Astrocyte of the spinal cord (primary cell): ENCODE measurements at regions not wholly inside any gene's neighbourhood (a gene's known extent, or its start where the extent isn't known, plus 50 kb on each side); places are given as distances from the start of the nearest gene placed in this dataset.

ENCODE experiments used
- DNase-seq: peaks from one replicate; pipeline ENCODE4 v3.0.0; 2011; ENCODE audit warnings: low read depth, low spot score
- H3K4me3 ChIP-seq: 2 replicates; pipeline ENCODE4 v1.5.1; 2011; ENCODE audit warnings: low read depth, mild to moderate bottlenecking, low read length, moderate library complexity
- in situ Hi-C: cut with HindIII; loops from 2 replicates; pipeline ENCODE4 v1.10.0; 2017; ENCODE audit warnings: low sequenced_read_pairs
- TF ChIP-seq, protein P1 (sequence below): IDR thresholded peaks from 2 replicates; pipeline ENCODE4 v1.5.1; 2012; ENCODE audit warnings: low read depth, mild to moderate bottlenecking, low read length, inconsistent platforms

DNA sequence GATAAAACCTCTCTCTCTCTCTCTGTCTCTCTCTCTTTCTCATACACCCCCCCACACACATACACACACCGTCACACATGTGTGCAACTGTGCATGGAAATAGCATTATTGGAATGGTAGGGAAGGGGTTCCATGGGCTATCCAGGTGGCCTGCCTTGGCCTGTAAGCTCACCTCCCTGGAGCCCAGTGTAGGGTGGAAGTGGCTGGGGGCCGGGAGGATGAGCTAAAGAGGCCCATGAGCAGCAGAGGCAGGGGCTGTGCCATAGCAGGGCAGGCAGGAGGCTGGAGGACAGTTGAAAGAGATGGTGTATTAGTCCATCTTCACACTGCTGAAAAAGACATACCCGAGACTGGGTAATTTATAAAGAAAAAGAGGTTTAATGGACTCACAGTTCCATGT, 74.2 kb downstream of the CYTL1 start:
- in situ Hi-C loops, result no loop called here
- TF ChIP-seq, protein P1, sequence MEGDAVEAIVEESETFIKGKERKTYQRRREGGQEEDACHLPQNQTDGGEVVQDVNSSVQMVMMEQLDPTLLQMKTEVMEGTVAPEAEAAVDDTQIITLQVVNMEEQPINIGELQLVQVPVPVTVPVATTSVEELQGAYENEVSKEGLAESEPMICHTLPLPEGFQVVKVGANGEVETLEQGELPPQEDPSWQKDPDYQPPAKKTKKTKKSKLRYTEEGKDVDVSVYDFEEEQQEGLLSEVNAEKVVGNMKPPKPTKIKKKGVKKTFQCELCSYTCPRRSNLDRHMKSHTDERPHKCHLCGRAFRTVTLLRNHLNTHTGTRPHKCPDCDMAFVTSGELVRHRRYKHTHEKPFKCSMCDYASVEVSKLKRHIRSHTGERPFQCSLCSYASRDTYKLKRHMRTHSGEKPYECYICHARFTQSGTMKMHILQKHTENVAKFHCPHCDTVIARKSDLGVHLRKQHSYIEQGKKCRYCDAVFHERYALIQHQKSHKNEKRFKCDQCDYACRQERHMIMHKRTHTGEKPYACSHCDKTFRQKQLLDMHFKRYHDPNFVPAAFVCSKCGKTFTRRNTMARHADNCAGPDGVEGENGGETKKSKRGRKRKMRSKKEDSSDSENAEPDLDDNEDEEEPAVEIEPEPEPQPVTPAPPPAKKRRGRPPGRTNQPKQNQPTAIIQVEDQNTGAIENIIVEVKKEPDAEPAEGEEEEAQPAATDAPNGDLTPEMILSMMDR, result no peak
- H3K4me3 ChIP-seq, result no peak overlapping the region
- DNase-seq, result no peak

DNA sequence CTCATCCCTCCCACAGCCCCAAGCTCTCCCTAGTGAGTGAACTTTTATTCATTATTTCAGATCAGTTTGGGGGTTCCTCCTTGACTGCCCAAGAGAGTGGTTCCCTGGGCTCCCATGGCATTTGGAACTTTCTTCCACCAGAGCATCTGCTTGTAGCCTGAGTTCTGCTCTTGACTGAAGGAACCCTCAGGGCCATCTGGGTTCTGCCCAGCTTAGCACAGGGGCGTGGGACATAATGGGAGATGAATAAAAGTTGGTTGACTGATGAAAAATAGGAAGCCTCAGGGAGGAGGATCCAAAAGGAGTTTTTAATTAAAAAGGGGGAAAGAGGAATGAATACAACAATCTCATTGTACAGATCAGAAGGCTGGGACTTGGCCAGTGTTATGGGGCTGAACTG, 73.4 kb downstream of the CYTL1 start:
- DNase-seq, result no peak
- in situ Hi-C loops, result no loop called here
- TF ChIP-seq, protein P1, result no peak
- H3K4me3 ChIP-seq, result no peak overlapping the region

DNA sequence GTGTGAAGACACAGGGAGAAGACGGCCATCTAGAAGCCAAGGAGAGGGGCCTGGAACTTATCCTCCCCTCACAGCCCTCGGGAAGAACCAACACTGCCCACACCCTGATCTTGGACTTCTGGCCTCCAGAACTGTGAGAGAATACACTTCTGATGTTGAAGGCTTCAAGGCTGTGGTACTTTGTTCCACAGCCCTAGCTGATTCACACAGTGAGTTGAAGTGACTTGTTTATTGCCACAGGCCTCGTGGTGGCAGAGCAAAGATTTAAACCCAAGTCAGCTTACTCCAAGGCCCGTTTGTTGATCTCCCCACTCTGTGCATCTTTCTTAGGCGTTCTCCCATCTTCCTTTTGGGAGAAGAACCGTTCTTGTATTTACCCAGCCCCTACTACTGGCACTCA, 72.8 kb downstream of the CYTL1 start:
- TF ChIP-seq, protein P1, result no peak
- no peak overlapping the region for H3K4me3 ChIP-seq
- in situ Hi-C loops, result no loop called here
- no peak for DNase-seq

DNA sequence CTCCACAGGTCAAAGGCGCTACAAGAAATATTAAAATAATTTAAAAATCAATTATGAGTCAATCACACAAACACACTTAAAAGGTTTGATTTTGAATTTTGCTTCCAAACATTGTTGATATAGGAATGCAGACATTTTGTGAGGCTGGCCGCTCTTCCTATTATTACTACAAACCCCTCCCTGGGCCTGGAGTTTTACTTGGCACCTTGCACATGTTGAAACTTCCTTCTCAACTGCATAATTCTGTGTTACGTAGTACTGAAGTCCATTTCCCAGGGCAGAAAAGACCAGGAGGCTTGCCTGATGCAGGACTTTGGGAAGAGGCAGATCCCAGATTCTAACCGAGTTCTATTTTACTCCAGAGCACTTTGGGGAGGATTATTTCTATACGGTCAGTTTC, 71.5 kb downstream of the CYTL1 start:
- in situ Hi-C loops, result no loop called here
- no peak for DNase-seq
- TF ChIP-seq, protein P1, result no peak
- H3K4me3 ChIP-seq, result no peak overlapping the region

DNA sequence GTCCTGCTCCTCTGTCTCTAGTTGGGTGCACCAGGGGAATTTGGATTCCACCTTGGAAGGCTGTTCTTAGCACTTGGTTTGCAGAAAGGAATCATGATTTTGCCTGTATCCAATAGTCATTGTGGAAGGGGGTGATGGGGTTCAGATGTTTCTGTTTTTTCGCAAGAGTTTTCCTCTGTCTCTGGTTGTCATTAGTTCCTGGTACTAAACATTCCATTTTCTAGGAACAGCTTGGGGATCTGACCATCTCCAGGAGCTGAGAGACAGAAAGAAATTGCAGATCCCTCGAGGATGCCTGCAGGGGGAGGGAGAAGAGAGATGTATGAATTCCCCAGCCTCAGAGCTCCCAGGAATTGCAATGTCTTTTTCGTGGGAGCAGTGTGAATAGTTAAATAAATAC, 70.9 kb downstream of the CYTL1 start:
- TF ChIP-seq, protein P1, result no peak
- H3K4me3 ChIP-seq, result no peak overlapping the region
- in situ Hi-C loops, result no loop called here
- no peak for DNase-seq

DNA sequence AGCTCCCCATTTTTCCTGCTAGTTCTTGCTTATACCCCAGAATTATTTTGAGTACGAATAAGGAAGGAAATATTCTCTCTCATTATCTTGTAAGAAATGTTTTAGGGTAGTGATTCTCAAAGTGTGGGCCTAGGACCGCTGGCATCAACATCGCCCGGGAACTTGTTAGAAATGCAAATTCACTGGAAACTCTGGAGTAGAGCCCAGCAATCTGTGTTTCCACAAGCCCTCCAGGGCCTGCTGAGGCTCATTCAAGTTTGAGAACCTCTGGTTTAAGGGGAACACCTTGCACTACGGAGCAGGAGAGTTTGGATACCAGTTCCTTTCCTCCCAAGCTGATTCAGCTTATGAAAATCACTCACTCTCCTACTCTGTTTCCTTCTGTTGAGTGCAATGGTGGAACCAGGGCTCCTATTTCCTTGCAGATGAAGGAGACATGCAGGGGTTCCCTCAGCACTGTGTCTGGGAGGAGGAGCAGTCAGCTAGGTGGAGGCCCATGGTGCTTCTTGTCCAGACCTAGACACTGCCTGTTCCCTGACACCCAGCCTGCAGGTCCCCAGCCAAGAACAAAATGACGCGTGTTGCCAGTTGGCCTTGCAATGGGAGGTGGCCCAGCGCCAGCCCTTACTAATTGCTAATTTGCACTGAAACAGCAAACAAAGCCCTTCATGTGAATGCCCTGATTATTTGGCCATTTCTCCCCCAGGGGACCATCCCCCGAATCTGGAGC, 68.5 kb downstream of the CYTL1 start:
- TF ChIP-seq, protein P1, result no peak
- in situ Hi-C loops, result no loop called here
- no peak overlapping the region for H3K4me3 ChIP-seq
- no peak for DNase-seq
